Stimulated activated CD8-positive, alpha-beta memory T cell treated with anti-CD3 and anti-CD28 coated beads, Interleukin-2, amount 100 ng/mL, for 1 hour (primary cell): ENCODE measurements at regions not wholly inside any gene's neighbourhood (a gene's known extent, or its start where the extent isn't known, plus 50 kb on each side); places are given as distances from the start of the nearest gene placed in this dataset.

Experiments
- DNase-seq, 2 donors: peaks; one replicate each; pipeline ENCODE4 v3.0.0-alpha.2; 2020; ENCODE audit warnings: low read depth in 2 of 2

GRCh38 chr6:147858421-147858820, 349.9 kb downstream of the SAMD5 start:
- no peak for DNase-seq

- no peak for DNase-seq
Observed at GRCh38 chr6:147859071-147859470, 350.6 kb downstream of the SAMD5 start.

DNA sequence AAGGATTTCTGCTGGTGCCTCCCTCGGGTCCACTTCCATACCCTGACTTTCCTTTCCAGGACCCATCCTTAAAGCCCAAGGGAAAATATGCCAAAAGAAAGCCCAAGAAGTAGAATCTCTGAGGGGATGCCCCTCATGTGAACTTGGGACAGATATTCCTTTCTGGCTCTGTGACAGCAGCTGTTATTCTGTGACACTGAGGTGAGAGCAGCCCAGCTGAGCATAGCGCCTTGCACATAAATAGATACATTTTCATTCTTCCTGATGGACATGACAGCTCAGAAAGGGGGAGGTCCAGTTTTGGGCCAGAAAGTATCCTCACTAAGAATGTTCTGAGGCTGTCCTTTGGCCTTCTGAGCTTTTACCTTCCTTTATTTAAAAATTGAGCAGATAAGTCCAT, 353.2 kb downstream of the SAMD5 start:
- DNase-seq: no peak

DNA sequence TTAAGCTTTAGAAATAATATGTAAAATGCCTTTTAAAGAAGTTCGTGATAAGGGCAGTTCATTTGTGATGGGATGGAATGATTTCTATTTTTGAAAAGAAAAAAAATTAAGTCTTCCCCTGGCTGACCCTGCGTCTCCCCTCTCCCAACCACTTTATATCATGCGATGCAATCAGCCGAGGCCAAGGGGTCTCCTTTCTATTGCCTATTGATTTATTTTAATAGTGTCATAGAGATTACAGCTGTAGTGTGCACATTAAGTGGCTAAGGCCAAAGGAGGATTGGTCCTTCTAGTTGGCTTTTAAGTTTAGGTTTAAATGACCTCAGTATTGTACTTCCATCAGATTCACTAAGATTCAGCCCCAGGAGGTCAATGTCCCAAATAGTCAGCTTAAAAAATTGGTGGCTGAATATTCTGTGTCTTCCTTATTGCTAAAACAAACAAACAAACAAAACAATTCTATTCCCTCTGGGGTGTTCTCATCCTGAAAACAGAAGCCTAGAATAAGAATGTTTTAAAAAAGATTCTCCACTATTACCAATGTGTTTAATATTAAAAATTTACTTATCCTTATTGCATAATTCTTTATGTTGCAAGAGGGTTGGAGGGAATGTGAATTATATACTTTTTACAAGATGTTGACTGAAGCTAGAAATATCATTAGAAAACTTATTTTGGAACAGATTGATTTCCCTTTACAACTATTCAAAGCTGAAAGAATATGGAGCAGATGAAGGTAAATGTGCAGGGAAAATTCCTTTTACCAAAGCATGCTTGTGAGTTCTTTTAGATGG, 359.1 kb downstream of the SAMD5 start:
- DNase-seq: no peak

DNA sequence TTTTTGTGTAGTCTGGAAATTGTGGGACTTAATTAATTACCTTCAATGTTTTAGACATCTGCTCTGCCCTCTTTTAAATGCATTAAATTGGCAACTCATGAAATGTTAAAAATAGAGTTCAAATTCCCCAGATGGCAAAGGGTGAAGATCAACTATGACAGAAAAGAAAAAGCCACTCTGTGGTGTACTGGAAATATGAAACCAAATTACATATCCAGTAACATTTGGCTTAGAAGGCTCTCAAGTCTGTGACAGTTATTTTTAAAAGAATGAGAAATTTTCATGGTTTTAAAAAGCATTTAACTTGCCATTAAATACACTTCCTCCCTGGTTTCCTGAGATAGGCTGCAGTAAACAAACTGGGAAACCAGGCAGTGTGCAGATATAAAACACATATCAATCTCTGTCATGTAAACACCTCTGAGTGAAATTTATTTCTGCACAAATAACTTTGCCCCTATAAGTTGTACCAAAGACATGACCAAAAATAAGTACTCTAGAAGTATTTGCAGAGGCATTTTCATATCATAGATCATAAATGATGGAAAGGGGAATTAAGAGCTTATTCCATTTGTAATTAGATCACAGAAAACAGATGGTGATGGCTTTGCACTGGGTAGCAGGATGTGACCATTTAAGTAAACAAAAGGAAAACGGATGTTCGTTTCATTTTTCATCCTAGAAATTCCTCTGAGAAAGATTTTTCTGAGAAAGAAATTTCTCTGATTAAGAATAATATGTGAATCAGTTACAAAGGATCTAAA, 360.1 kb downstream of the SAMD5 start:
- no peak for DNase-seq

DNA sequence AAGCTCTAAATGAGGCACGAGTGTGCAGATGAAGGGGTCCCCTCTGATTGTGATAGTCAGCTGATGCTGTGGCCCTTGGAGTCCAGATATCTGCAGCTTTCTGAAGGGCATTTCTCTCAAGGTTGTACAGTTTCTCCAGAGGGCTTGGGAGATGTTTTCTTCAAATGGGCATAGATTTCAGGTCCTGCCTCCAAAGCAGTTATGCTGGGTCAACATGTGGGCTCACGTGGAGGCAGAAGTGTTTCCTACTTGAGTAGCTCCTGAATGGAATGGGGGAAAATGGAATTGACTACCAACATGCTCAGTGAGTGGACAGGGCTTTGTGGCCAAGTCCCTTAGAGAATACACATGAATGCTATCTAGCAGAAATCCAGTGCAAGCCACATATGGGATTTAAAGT, 360.7 kb downstream of the SAMD5 start:
- no peak for DNase-seq

DNA sequence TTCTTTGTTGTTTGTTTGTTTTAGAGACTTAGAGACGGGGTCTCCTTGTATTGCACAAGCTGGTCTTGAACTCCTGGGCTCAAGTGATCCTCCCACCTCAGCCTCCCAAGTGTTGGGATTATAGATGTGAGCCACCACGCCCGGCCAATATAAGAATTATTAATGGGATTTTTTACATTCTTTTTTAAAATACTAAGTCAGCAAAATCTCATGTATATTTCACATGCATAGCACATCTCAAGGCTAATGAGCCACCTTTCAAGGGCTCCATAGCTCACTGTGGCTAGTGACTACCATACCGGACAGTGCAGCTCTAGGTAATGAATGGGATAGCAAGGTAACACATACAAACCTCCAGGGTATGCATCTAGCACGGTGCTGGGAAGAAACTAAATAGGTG, 361.4 kb downstream of the SAMD5 start:
- no peak for DNase-seq

GRCh38 chr6:147870506-147871110, 362.1 kb downstream of the SAMD5 start:
- DNase-seq: no peak

- DNase-seq: no peak
Observed at GRCh38 chr6:147872002-147872401, 363.5 kb downstream of the SAMD5 start.

GRCh38 chr6:147873816-147874215, 365.3 kb downstream of the SAMD5 start:
- DNase-seq: no peak

DNA sequence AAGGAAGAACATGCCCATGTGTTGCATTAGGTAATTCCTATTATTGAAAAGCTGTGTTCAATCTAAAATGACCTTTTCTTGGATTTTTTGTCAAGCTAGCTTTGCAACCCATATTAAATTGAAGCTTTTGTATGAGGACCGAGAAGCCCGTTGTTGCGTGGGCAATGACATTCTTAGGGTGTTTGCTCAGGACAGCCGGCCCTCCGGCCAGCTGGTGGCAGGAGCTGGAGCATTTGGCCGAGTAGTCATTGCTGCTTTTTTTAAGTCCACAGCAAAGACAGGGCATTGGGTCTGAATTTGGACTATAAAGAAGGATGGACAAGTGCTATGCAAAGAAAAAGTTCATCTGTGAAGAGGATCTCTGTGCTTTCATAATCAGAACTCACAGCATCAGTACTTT, 365.8 kb downstream of the SAMD5 start:
- DNase-seq: no peak

- no peak for DNase-seq
Observed at GRCh38 chr6:147879031-147879580, 370.6 kb downstream of the SAMD5 start.

- no peak for DNase-seq
Observed at GRCh38 chr6:147881432-147881831, 372.9 kb downstream of the SAMD5 start.

DNA sequence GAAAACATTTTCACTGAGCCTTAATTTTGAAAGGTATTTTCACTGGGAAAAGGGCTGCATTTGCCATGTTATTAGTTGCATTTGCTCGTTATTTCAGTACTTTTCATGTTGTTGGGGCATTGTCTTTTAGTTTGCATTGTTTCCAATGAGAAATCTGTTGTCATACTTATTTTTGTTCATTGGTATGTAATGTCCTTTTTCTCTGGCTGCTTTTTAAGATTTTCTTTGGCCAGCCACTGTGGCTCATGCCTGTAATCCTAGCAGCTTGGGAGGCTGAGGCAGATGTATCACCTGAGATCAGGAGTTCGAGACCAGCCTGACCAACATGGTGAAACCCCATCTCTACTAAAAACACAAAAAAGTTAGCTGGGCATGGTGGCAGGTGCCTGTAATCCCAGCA, 379.9 kb downstream of the SAMD5 start:
- DNase-seq: no peak

DNA sequence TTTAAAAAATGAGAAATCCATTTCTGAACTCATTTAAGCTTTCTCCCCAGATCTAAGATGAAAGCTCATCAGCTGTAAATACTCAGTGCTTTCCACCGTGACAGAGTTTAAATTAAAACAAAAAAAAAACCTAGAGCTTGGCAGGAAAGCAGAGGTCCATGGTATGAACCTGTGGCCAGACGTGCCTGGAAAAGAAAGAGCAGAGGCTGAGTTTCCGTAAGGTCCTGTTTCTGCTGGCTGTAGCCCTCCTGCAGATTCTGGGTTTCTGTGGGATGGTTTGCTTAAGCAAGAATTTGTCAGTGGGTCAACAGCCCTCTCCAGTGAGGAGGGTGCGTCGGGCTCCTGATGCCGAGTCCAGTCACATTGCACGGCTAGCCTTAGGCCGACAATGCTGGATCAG, 383.2 kb downstream of the SAMD5 start:
- DNase-seq: no peak

GRCh38 chr6:147892476-147892875, 384.0 kb downstream of the SAMD5 start:
- no peak for DNase-seq

GRCh38 chr6:147895272-147895671, 386.8 kb downstream of the SAMD5 start:
- no peak for DNase-seq

GRCh38 chr6:147900247-147900830, 391.8 kb downstream of the SAMD5 start:
- no peak for DNase-seq

GRCh38 chr6:147903321-147903720, 394.8 kb downstream of the SAMD5 start:
- no peak for DNase-seq

- DNase-seq: no peak
Observed at GRCh38 chr6:147903931-147904330, 395.4 kb downstream of the SAMD5 start.

GRCh38 chr6:147904416-147904815, 395.9 kb downstream of the SAMD5 start:
- DNase-seq: no peak

- no peak for DNase-seq
Observed at GRCh38 chr6:147905711-147906110, 397.2 kb downstream of the SAMD5 start.
